NOMO-1 (cell line): ENCODE measurements at regions not wholly inside any gene's neighbourhood (a gene's known extent, or its start where the extent isn't known, plus 50 kb on each side); places are given as distances from the start of the nearest gene placed in this dataset.

Experiments used
- DNase-seq, 2 experiments: peaks; one replicate each; lab custom pipeline; 2025; ENCODE audit not compliant: unreplicated experiment in 2 of 2; lab: John Stamatoyannopoulos, UW

DNA sequence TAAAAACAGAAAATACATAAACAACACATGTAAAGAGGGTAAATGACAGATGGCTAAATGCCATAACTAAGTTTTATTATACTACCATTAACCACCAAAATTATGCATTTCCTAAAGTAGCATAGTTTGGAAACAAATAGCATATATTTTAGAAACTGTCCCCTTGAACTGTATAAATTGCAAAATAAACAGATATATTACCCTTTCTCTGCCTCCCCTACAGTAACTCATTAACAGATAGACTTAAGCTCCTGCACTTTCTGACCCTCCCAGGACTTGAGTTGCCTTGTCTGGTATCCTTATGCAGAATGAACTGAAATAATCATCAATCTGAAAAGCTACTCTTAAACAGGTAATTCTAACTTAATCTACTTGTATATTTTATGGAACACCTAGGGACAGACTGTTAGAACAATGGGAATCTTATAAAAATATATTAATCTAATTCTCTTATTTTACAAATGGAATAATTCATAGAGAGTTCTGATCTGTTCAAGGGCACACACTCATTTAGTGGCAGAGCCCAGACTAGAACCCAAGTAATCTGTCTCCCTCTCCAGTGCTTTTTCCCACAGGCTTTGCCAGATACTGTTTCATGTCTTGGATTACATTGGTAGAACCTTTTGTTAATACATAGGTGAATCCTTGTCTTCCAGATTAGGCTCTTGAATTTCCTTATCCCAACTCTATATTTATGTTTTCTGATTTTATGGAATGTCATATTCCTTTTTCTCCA lies 50.6 kb upstream of the LOC128125822 start:
- DNase-seq = no peak
